Neutrophil (primary cell): ENCODE measurements at regions not wholly inside any gene's neighbourhood (a gene's known extent, or its start where the extent isn't known, plus 50 kb on each side); places are given as distances from the start of the nearest gene placed in this dataset.

ENCODE experiments used
- H3K27ac ChIP-seq: fragments of 200-600 bp; sonication (generic); 2 replicates; pipeline ENCODE4 v1.5.1; 2016; ENCODE audit warnings: mild to moderate bottlenecking, moderate library complexity
- H3K27me3 ChIP-seq: fragments of 200-600 bp; sonication (generic); 2 replicates; pipeline ENCODE4 v1.6.0; 2016; ENCODE audit warnings: mild to moderate bottlenecking
- H3K36me3 ChIP-seq: fragments of 200-600 bp; sonication (generic); 2 replicates; pipeline ENCODE4 v1.5.1; 2017
- H3K4me1 ChIP-seq, 2 experiments: fragments of 200-600 bp in 1 of 2; sonication (generic) in 1 of 2; 1 replicate in 1 of 2; 2 replicates in 1 of 2; pipeline versions ENCODE4 v1.5.1 to v1.6.1; 2013 to 2016; ENCODE audit warnings: low read depth in 1 of 2, low read length in 1 of 2, mild to moderate bottlenecking in 1 of 2, moderate library complexity in 1 of 2; ENCODE audit not compliant: control insufficient read depth in 1 of 2, insufficient read depth in 1 of 2
- H3K4me3 ChIP-seq, 2 experiments: fragments of 200-600 bp in 1 of 2; sonication (generic) in 1 of 2; 1 replicate in 1 of 2; 2 replicates in 1 of 2; pipeline ENCODE4 v1.5.1; 2013 to 2016; ENCODE audit warnings: low read depth in 1 of 2, low read length in 1 of 2, mild to moderate bottlenecking in 1 of 2, moderate library complexity in 1 of 2
- H3K9me3 ChIP-seq: fragments of 200-600 bp; sonication (generic); 2 replicates; pipeline ENCODE4 v1.5.1; 2016
- CTCF ChIP-seq: fragments of 200-600 bp; sonication (generic); IDR thresholded peaks from 2 replicates; pipeline ENCODE4 v1.5.1; 2016; ENCODE audit warnings: antibody characterized with exemption

- no peaks in the 10 kb centered on the region for H3K9me3 ChIP-seq
- no peak overlapping the region for H3K4me3 ChIP-seq
- no peaks in the 10 kb centered on the region for H3K4me1 ChIP-seq
- no peak for TF ChIP-seq CTCF
- H3K27me3 ChIP-seq: no peaks in the 10 kb centered on the region
- no peak overlapping the region for H3K27ac ChIP-seq
- H3K36me3 ChIP-seq: no peaks in the 10 kb centered on the region
Measured at GRCh38 chr1:243979396-243979795, 71.7 kb upstream of the ZBTB18 start.

GRCh38 chr1:243977094-243977493 lies 74.0 kb upstream of the ZBTB18 start:
- TF ChIP-seq CTCF: no peak
- Histone ChIP-seq H3K36me3 (no peaks in the 10 kb centered on the region), H3K4me1 (no peaks in the 10 kb centered on the region), H3K27ac (no peak overlapping the region), H3K27me3 (no peaks in the 10 kb centered on the region), H3K4me3 (no peak overlapping the region), H3K9me3 (no peaks in the 10 kb centered on the region)

GRCh38 chr1:243974451-243975292 lies 76.4 kb upstream of the ZBTB18 start:
- H3K36me3 ChIP-seq: no peaks in the 10 kb centered on the region
- H3K9me3 ChIP-seq: no peaks in the 10 kb centered on the region
- no peak for TF ChIP-seq CTCF

GRCh38 chr1:243973169-243973568 lies 77.9 kb upstream of the ZBTB18 start:
- Histone ChIP-seq H3K4me3 (no peak overlapping the region), H3K27ac (no peak overlapping the region), H3K4me1 (peaks cover 0 to 10% of the 10 kb centered on the region in 2 experiments), H3K27me3 (no peaks in the 10 kb centered on the region), H3K9me3 (no peaks in the 10 kb centered on the region), H3K36me3 (no peaks in the 10 kb centered on the region)
- no peak for TF ChIP-seq CTCF

More at GRCh38 chr1:243974451-243975292, 76.4 kb upstream of the ZBTB18 start:
- no peaks in the 10 kb centered on the region for H3K27me3 ChIP-seq
- no peak overlapping the region for H3K4me3 ChIP-seq
- peaks cover 0 to 10% of the 10 kb centered on the region in 2 experiments for H3K4me1 ChIP-seq
- no peak overlapping the region for H3K27ac ChIP-seq

- H3K27me3 ChIP-seq: no peaks in the 10 kb centered on the region
- H3K36me3 ChIP-seq: no peaks in the 10 kb centered on the region
- no peak for TF ChIP-seq CTCF
- peaks cover 0 to 10% of the 10 kb centered on the region in 2 experiments for H3K4me1 ChIP-seq
- H3K9me3 ChIP-seq: no peaks in the 10 kb centered on the region
- H3K27ac ChIP-seq: no peak overlapping the region
- H3K4me3 ChIP-seq: no peak overlapping the region
Measured at GRCh38 chr1:243970077-243970476, 81.0 kb upstream of the ZBTB18 start.
